ENCODE measurements at regions not wholly inside any gene's neighbourhood (a gene's known extent, or its start where the extent isn't known, plus 50 kb on each side); places are given as distances from the start of the nearest gene placed in this dataset.

- H3K27ac ChIP-seq (ENCODE audit: low read depth, low read length): no peak overlapping the region
- no peak for TF ChIP-seq ZNF274 (IDR thresholded peaks at IDR 0.05; ENCODE audit: low read depth, low read length)
- TF ChIP-seq SRF (IDR thresholded peaks at IDR 0.05; ENCODE audit: low read depth): no peak
- TF ChIP-seq, protein P1, sequence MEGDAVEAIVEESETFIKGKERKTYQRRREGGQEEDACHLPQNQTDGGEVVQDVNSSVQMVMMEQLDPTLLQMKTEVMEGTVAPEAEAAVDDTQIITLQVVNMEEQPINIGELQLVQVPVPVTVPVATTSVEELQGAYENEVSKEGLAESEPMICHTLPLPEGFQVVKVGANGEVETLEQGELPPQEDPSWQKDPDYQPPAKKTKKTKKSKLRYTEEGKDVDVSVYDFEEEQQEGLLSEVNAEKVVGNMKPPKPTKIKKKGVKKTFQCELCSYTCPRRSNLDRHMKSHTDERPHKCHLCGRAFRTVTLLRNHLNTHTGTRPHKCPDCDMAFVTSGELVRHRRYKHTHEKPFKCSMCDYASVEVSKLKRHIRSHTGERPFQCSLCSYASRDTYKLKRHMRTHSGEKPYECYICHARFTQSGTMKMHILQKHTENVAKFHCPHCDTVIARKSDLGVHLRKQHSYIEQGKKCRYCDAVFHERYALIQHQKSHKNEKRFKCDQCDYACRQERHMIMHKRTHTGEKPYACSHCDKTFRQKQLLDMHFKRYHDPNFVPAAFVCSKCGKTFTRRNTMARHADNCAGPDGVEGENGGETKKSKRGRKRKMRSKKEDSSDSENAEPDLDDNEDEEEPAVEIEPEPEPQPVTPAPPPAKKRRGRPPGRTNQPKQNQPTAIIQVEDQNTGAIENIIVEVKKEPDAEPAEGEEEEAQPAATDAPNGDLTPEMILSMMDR (IDR thresholded peaks at IDR 0.05 in 2 of 3, conservative IDR thresholded peaks at IDR 0.05 in 1 of 3; ENCODE audit: borderline replicate concordance in 1 of 3, insufficient read depth in 1 of 3, low read depth in 2 of 3, low read length in 2 of 3): no peak
- TF ChIP-seq JUND (IDR thresholded peaks at IDR 0.05): no peak
- TF ChIP-seq ZBTB33 (IDR thresholded peaks at IDR 0.05; ENCODE audit: extremely low read depth, insufficient replicate concordance, low read length): no peak
- TF ChIP-seq CBX3 (IDR thresholded peaks at IDR 0.05; ENCODE audit: low read depth): no peak
- TF ChIP-seq YY1 (IDR thresholded peaks at IDR 0.05; ENCODE audit: extremely low read depth, insufficient replicate concordance, low read depth, low read length): no peak
- no peak for TF ChIP-seq POLR2A (IDR thresholded peaks at IDR 0.05; ENCODE audit: borderline replicate concordance, extremely low read depth, insufficient read depth, insufficient read length)
- TF ChIP-seq, protein P2, sequence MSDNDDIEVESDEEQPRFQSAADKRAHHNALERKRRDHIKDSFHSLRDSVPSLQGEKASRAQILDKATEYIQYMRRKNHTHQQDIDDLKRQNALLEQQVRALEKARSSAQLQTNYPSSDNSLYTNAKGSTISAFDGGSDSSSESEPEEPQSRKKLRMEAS (IDR thresholded peaks at IDR 0.05): no peak
- no peak for TF ChIP-seq SP1 (IDR thresholded peaks at IDR 0.05; ENCODE audit: low read depth)
- TF ChIP-seq CEBPB (IDR thresholded peaks at IDR 0.05; ENCODE audit: low read depth): no peak
- no peak for TF ChIP-seq FOSL1 (IDR thresholded peaks at IDR 0.05; ENCODE audit: low read depth)
- TF ChIP-seq ZFX (IDR thresholded peaks at IDR 0.05): no peak
- no peak for TF ChIP-seq RAD21 (IDR thresholded peaks at IDR 0.05; ENCODE audit: low read depth)
- TF ChIP-seq, protein P3, sequence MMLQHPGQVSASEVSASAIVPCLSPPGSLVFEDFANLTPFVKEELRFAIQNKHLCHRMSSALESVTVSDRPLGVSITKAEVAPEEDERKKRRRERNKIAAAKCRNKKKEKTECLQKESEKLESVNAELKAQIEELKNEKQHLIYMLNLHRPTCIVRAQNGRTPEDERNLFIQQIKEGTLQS (IDR thresholded peaks at IDR 0.05): no peak
- TF ChIP-seq, protein P4, sequence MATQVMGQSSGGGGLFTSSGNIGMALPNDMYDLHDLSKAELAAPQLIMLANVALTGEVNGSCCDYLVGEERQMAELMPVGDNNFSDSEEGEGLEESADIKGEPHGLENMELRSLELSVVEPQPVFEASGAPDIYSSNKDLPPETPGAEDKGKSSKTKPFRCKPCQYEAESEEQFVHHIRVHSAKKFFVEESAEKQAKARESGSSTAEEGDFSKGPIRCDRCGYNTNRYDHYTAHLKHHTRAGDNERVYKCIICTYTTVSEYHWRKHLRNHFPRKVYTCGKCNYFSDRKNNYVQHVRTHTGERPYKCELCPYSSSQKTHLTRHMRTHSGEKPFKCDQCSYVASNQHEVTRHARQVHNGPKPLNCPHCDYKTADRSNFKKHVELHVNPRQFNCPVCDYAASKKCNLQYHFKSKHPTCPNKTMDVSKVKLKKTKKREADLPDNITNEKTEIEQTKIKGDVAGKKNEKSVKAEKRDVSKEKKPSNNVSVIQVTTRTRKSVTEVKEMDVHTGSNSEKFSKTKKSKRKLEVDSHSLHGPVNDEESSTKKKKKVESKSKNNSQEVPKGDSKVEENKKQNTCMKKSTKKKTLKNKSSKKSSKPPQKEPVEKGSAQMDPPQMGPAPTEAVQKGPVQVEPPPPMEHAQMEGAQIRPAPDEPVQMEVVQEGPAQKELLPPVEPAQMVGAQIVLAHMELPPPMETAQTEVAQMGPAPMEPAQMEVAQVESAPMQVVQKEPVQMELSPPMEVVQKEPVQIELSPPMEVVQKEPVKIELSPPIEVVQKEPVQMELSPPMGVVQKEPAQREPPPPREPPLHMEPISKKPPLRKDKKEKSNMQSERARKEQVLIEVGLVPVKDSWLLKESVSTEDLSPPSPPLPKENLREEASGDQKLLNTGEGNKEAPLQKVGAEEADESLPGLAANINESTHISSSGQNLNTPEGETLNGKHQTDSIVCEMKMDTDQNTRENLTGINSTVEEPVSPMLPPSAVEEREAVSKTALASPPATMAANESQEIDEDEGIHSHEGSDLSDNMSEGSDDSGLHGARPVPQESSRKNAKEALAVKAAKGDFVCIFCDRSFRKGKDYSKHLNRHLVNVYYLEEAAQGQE (IDR thresholded peaks at IDR 0.05; ENCODE audit: low read depth): no peak
- no peak for TF ChIP-seq POLR2AphosphoS5 (IDR thresholded peaks at IDR 0.05; ENCODE audit: low read depth, low read length)
- no peak for TF ChIP-seq ELF1 (IDR thresholded peaks at IDR 0.05; ENCODE audit: borderline replicate concordance, low read depth)
- no peaks in the 10 kb centered on the region for H3K36me3 ChIP-seq (ENCODE audit: control insufficient read depth in 1 of 2, insufficient read depth in 2 of 2, low read length in 2 of 2)
- no peak overlapping the region for H3K4me2 ChIP-seq (ENCODE audit: low read length)
- POLR2A ChIA-PET: no interaction called here
- no peaks in the 10 kb centered on the region for H4K20me1 ChIP-seq (ENCODE audit: insufficient read depth)
- intact Hi-C loops (cut with micrococcal nuclease): no loop called here
- RAD21 ChIA-PET (ENCODE audit: low non-redundant PET in 1 of 2, low total read pairs in 2 of 2, uncharacterized antibody in 2 of 2, unreplicated experiment in 2 of 2): no interaction called here
- no peaks in the 10 kb centered on the region for H3K9me3 ChIP-seq (ENCODE audit: control insufficient read depth in 1 of 2, insufficient read depth in 1 of 2, low read depth in 1 of 2, low read length in 2 of 2)
- no peaks in the 10 kb centered on the region for H3K27me3 ChIP-seq (ENCODE audit: insufficient read depth, low read length)
- H3K4me1 ChIP-seq (ENCODE audit: control insufficient read depth in 1 of 2, insufficient read depth in 2 of 2, low read length in 2 of 2): peaks cover 0 to 4% of the 10 kb centered on the region in 2 experiments; a peak in 3 of 4 replicates
- no peak overlapping the region for H3K9ac ChIP-seq (ENCODE audit: low read length)
- CTCF ChIA-PET: no interaction called here
- H3K79me2 ChIP-seq (ENCODE audit: insufficient read depth, low read length): no peaks in the 10 kb centered on the region
- H3K4me3 ChIP-seq (replicated peaks in 1 of 2; ENCODE audit: low read depth in 1 of 2, low read length in 2 of 2): no peak overlapping the region
- no peak overlapping the region for H2AFZ ChIP-seq (ENCODE audit: low read depth, low read length, poor library complexity, severe bottlenecking)
- BruUV-seq (replicated peaks): no TSS peak
- DNase-seq (ENCODE audit: low read depth, low spot score): no peak
- no peaks in the 10 kb centered on the region for H3K9me2 ChIP-seq (ENCODE audit: insufficient read depth)
- no peak for ATAC-seq
These were observed 240.5 kb downstream of the ENC1 start for GRCh38 chr5:74400067-74400466.
